HG03139 (cell line): ENCODE measurements at regions not wholly inside any gene's neighbourhood (a gene's known extent, or its start where the extent isn't known, plus 50 kb on each side); places are given as distances from the start of the nearest gene placed in this dataset.

Experiments used
- ATAC-seq: cut with Tn5 transposase; IDR thresholded peaks from one replicate; pipeline ENCODE4 v1.9.1; 2021; ENCODE audit not compliant: unreplicated experiment

- no peak for ATAC-seq
Measured at GRCh38 chr9:91065231-91066041, 263.8 kb downstream of the SYK start.

DNA sequence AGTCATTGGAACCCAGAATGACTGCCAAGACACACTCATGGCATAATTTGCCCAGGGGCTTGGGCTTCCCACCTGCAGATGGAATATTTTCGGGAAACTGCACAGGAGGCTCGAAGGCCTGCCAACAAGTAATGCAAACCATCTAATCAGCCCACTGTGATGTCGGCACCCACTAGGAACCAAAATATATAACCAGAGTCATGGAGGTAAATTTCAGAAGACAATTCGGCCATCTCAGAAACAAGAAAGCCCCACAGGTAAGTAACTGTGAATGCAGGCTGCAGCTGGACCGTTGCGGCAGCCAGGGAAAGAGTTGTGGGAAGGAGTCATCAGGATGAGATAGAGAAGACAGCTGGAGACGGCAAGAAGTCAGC is 264.4 kb downstream of the SYK start:
- no peak for ATAC-seq

GRCh38 chr9:91066856-91067255 is 265.2 kb downstream of the SYK start:
- ATAC-seq, result no peak

- no peak for ATAC-seq
Measured at GRCh38 chr9:91067306-91067860, 265.8 kb downstream of the SYK start.

GRCh38 chr9:91071184-91071990 is 269.8 kb downstream of the SYK start:
- ATAC-seq, result no peak

- no peak for ATAC-seq
Measured at GRCh38 chr9:91073049-91073810, 271.6 kb downstream of the SYK start.

GRCh38 chr9:91073811-91074771 is 272.5 kb downstream of the SYK start:
- ATAC-seq, result no peak

DNA sequence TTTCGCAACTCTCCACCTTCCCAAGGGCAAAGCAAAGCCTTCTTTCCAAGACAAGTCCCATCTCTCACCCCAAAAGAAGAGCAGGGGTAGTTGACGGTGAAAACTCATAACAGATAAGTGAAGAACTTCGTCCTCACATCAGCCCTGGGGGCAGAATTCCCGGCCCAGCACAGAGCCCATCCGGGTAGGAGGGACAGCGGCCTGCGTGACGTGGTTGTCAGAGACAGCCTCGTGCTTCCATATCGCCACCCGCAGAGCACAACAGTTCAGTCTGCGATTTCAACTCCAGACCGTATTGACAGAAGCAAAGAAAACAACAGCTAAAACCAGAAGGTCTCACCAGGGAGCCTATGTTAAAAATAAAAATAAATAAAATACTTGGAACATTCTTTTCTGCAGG is 273.2 kb downstream of the SYK start:
- no peak for ATAC-seq

GRCh38 chr9:91075279-91075678 is 273.7 kb downstream of the SYK start:
- ATAC-seq, result no peak

DNA sequence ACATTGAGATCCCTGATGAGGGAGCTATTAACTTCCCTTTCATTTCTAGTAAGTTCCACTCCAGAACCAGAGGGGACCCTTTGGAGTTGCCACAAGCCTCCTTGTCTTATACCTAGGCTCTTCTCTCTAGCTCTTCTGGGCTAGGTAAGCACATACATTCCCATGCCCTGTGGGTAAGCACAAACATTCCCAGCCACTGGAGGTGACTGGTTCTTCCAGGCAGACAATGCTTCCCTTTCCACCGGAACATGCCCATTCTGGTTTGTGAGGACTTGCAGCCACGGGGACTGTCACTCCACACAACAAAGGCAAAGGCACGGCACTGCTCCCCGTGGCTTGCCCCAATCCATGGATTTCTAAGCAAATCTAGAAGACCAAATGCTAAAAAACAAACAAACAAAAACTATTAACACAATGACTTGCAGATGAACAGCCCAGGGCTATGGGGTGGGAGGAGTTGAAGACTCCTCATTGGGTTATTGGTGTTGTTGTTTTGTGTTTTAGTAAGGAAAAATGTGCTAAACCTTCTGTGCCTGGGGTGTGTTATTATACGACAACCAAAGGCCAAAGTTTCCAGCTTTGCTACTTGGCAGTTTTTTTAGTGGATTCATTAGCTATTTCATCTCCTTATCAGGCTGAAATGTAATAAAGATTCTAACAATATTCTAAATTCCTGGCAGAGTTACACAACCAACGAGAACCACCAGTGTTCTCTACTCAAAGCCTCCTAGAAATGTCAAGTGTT is 276.2 kb downstream of the SYK start:
- no peak for ATAC-seq

- ATAC-seq, result no peak
Measured at GRCh38 chr9:91078369-91078695, 276.7 kb downstream of the SYK start.

GRCh38 chr9:91082731-91083130 is 279.0 kb downstream of the AUH start:
- ATAC-seq, result no peak

GRCh38 chr9:91084896-91085516 is 276.7 kb downstream of the AUH start:
- ATAC-seq, result no peak

DNA sequence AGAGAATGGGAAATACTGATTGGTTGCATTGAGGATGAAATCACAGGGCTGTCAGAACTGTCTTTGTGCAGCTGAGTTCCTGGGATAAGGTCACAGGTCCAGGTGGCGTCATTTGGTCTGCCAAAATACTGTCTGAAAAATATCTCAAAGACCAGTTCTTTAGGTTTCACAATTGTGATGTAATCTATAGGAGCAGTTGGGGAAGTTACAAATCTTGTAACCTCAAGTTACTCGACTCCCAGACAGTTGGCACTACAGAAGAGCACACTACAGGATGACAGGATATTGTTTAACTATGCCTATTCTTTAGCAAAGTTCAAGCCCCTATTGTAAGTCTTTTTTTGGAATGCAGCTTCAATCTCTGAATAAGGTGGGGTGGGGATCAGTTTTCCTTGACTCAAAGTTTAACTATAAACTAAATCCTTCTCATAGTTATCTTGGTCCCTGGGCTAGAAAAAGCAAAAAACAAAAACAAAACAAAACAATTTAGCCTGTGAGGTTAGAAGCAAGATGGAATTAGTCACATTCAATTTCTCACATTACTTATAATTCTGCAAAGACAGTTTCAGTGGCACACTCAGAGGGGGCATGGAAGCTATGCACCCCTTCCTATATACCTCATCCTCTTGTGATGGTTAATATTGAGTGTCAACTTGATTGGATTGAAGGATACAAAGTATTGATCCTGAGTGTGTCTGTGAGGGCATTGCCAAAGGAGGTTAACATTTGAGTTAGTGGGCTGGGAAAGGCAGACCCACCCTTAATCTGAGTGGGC is 276.0 kb downstream of the AUH start:
- no peak for ATAC-seq

DNA sequence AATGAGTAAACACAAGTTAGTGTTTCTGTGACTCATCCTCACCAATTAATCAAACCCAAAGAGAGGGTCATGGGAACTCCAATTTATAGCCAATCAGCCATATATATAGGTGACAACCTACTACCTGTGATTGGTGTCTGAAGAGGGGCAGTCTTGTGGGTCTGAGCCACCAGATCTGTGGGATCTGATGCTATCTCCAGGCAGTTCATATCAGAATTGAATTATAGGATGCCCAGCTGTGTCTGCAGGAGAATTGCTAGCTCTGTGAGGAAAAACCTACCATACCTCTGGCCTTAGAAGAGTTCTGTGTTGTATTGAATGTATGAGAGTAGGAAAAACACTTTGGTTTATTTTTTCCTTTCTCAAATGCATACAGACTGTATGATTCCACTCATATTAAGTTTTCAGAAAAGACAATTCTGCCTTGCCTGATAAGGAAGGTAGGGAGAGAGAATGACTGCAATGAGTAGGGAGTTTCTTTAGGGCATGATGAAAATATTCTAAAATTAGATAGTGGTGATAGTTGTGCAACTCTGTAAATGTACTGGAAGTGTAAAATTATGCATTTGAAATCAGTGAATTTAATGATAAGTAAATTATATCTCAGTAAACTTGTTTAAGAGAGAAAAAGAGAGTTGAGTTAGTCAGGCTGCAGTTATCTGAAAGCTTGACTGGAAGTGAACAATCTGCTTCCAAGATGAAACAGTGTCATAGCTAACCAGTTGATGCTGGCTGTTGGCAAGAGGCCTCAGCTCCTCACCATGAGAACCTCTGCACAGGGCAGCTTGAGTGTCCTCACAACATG is 274.9 kb downstream of the AUH start:
- ATAC-seq, result no peak

DNA sequence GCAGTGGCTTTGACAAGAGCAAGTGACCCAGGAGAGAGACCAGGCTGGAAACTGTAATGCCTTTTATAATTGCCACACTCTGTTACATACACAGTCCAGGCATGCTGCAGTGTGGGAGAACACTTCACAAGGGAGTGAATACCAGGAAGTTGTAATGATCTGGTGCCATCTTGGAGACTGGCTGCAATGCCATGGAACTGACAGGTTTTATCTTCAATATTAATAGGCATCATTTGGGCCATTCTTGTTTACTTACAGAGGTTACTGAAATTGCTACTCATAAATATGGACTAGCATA is 274.3 kb downstream of the AUH start:
- no peak for ATAC-seq

DNA sequence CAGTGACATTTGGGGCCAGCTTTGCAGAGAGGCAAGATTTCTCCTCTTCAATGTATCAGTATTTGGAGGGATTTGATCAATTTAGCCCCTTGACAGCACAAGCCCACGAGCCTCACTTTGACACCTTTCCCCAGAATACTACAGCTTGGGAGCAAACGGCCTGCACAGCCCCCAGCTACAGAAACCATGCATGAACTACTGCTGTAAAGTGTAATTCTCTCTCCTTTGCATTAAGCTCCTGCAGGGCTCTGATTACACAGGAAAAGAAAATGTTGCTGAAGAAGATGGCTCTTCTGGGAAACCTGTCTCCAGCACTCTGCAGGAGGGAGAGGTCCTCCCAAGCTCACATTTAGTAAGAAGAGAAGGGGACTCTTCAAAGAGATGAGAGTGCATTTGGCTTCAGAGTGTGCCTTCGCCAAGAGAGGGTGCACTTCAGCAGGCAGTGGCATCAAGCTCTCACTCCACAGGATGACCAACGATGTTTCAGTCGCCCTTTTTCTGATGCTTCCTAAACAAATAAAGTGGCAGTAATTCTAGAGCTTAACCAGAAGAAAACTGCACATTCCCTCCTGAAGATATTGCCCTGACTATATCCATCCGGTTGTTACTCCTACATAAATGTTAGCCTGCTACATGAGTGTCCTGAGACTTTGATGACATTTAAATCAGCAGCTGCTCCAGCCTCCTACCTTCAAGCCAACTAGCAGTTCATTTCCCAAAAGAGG is 272.2 kb downstream of the AUH start:
- no peak for ATAC-seq
